NCI-H2171 treated with DMSO at 0.1 percent for 48 hours (cell line): ENCODE measurements at regions not wholly inside any gene's neighbourhood (a gene's known extent, or its start where the extent isn't known, plus 50 kb on each side); places are given as distances from the start of the nearest gene placed in this dataset.
"Not testable (repeated sequence)": the region's sequence is repeated elsewhere in the genome, so short reads cannot be mapped to it uniquely, and the experiment has no call there.

Experiments used
- DNase-seq: peaks from one replicate; lab custom pipeline; 2025; lab: John Stamatoyannopoulos, UW

- not testable (repeated sequence) for DNase-seq
These were observed 388.3 kb downstream of the IRS2 start for GRCh38 chr13:109398071-109398470.

- DNase-seq, result no peak
These were observed 389.1 kb downstream of the IRS2 start for GRCh38 chr13:109397285-109397684.

- no peak for DNase-seq
These were observed 390.1 kb downstream of the IRS2 start for GRCh38 chr13:109396266-109396665.

- DNase-seq, result no peak
These were observed 391.4 kb downstream of the IRS2 start for GRCh38 chr13:109395014-109395413.

GRCh38 chr13:109394311-109394988 lies 391.9 kb downstream of the IRS2 start:
- no peak for DNase-seq

GRCh38 chr13:109393045-109393444 lies 393.3 kb downstream of the IRS2 start:
- DNase-seq, result no peak

- no peak for DNase-seq
These were observed 396.0 kb downstream of the IRS2 start for GRCh38 chr13:109390391-109390790.

- DNase-seq, result no peak
These were observed 396.5 kb downstream of the IRS2 start for GRCh38 chr13:109389892-109390345.

GRCh38 chr13:109389456-109389855 lies 396.9 kb downstream of the IRS2 start:
- DNase-seq, result no peak

GRCh38 chr13:109387471-109387870 lies 398.9 kb downstream of the IRS2 start:
- DNase-seq, result no peak

GRCh38 chr13:109385242-109385560 lies 401.2 kb downstream of the IRS2 start:
- DNase-seq, result no peak

- no peak for DNase-seq
These were observed 401.7 kb downstream of the IRS2 start for GRCh38 chr13:109384491-109385241.

GRCh38 chr13:109383683-109384082 lies 402.7 kb downstream of the IRS2 start:
- no peak for DNase-seq

- DNase-seq, result no peak
These were observed 404.7 kb downstream of the IRS2 start for GRCh38 chr13:109381546-109382180.

- DNase-seq, result no peak
These were observed 405.9 kb downstream of the IRS2 start for GRCh38 chr13:109380457-109380856.

- DNase-seq, result no peak
These were observed 406.5 kb downstream of the IRS2 start for GRCh38 chr13:109379930-109380329.

GRCh38 chr13:109376936-109377335 lies 409.4 kb downstream of the IRS2 start:
- DNase-seq, result no peak

- DNase-seq, result no peak
These were observed 411.7 kb downstream of the IRS2 start for GRCh38 chr13:109374609-109375200.

- DNase-seq, result no peak
These were observed 413.7 kb downstream of the IRS2 start for GRCh38 chr13:109372666-109373065.

GRCh38 chr13:109371066-109371465 lies 415.3 kb downstream of the IRS2 start:
- no peak for DNase-seq

GRCh38 chr13:109370496-109370895 lies 415.9 kb downstream of the IRS2 start:
- no peak for DNase-seq

- DNase-seq, result no peak
These were observed 416.9 kb downstream of the IRS2 start for GRCh38 chr13:109369353-109370052.
